B cell (primary cell): ENCODE measurements at regions not wholly inside any gene's neighbourhood (a gene's known extent, or its start where the extent isn't known, plus 50 kb on each side); places are given as distances from the start of the nearest gene placed in this dataset.

Experiments
- ATAC-seq: fragments of 200-7000 bp; cut with Tn5 transposase; one replicate; pipeline ENCODE4 v1.10.0; 2021; ENCODE audit warnings: low read depth, mild to moderate bottlenecking, moderate number of reproducible peaks, moderate library complexity
- CTCF ChIA-PET: fragments of 350-600 bp; sonication (Branson Sonifier 250); formaldehyde crosslinking; loops from one replicate; lab custom pipeline; 2021; ENCODE audit warnings: antibody characterized with exemption, inconsistent platforms; lab: Charles Lee
- POLR2A ChIA-PET: fragments of 350-600 bp; sonication (Branson Sonifier 250); formaldehyde crosslinking; loops from one replicate; lab custom pipeline; 2021; ENCODE audit warnings: antibody characterized with exemption; lab: Charles Lee
- DNase-seq: peaks from one replicate; pipeline ENCODE4 v3.0.0; 2013
- H2AFZ ChIP-seq: 2 replicates; pipeline ENCODE4 v1.6.1; 2012; ENCODE audit warnings: mild to moderate bottlenecking, low read depth, low read length; ENCODE audit not compliant: insufficient read depth, poor library complexity, severe bottlenecking
- H3K27ac ChIP-seq, 2 donors: 1 replicate in 1 of 2; 2 replicates in 1 of 2; pipeline ENCODE4 v1.5.1; 2012 to 2013; ENCODE audit warnings: low read length in 2 of 2, mild to moderate bottlenecking in 2 of 2, moderate library complexity in 1 of 2
- H3K27me3 ChIP-seq, 4 experiments: fragments of 200-600 bp in 1 of 4; sonication (generic) in 1 of 4; replicated peaks in 1 of 4; 1 replicate in 2 of 4; 2 replicates in 2 of 4; pipeline versions ENCODE4 v1.6.1 to v1.7.0; 2013 to 2016; ENCODE audit warnings: low read length in 3 of 4, mild to moderate bottlenecking in 2 of 4, mixed read lengths in 1 of 4, moderate library complexity in 1 of 4; ENCODE audit not compliant: insufficient read depth in 4 of 4, control insufficient read depth in 3 of 4; ENCODE audit errors: control extremely low read depth in 1 of 4
- H3K36me3 ChIP-seq, 2 experiments: replicated peaks in 1 of 2; 1 replicate in 1 of 2; 2 replicates in 1 of 2; pipeline versions ENCODE4 v1.6.1 to v1.7.1; 2013; ENCODE audit warnings: low read length in 1 of 2; ENCODE audit not compliant: insufficient read depth in 2 of 2, control insufficient read depth in 1 of 2; ENCODE audit errors: control extremely low read depth in 1 of 2, extremely low read depth in 1 of 2
- H3K4me1 ChIP-seq, 2 donors: fragments of 200-600 bp in 1 of 2; sonication (generic) in 1 of 2; 1 replicate in 1 of 2; 2 replicates in 1 of 2; pipeline versions ENCODE4 v1.5.1 to v1.6.1; 2013 to 2017; ENCODE audit warnings: low read length in 2 of 2; ENCODE audit not compliant: control insufficient read depth in 2 of 2, insufficient read depth in 2 of 2
- H3K4me2 ChIP-seq: replicated peaks from 2 replicates; pipeline ENCODE3; 2012; ENCODE audit warnings: mild to moderate bottlenecking, low read depth, low read length; ENCODE audit not compliant: poor library complexity, severe bottlenecking
- H3K4me3 ChIP-seq, 5 experiments: fragments of 200-600 bp in 1 of 5; sonication (generic) in 1 of 5; 1 replicate in 3 of 5; 2 replicates in 2 of 5; pipeline versions ENCODE4 v1.5.1 to v1.7.0; 2011 to 2016; ENCODE audit warnings: low read length in 4 of 5, mild to moderate bottlenecking in 4 of 5, low read depth in 2 of 5, control low read depth in 1 of 5, moderate library complexity in 1 of 5; ENCODE audit not compliant: insufficient read depth in 1 of 5; ENCODE audit errors: control extremely low read depth in 1 of 5, extremely low read depth in 1 of 5
- H3K79me2 ChIP-seq: fragments of 200-600 bp; sonication (generic); one replicate; pipeline ENCODE4 v1.6.0; 2016; ENCODE audit warnings: low read length; ENCODE audit not compliant: control insufficient read depth, insufficient read depth
- H3K9ac ChIP-seq: fragments of 200-600 bp; sonication (generic); 2 replicates; pipeline ENCODE4 v1.6.1; 2017; ENCODE audit warnings: mild to moderate bottlenecking, low read length, moderate library complexity
- H3K9me3 ChIP-seq, 3 donors: one replicate each; pipeline versions ENCODE4 v1.6.1 to v1.7.1; 2013; ENCODE audit warnings: low read length in 2 of 3; ENCODE audit not compliant: control insufficient read depth in 2 of 3, insufficient read depth in 1 of 3; ENCODE audit errors: control extremely low read depth in 1 of 3
- H4K20me1 ChIP-seq: 2 replicates; pipeline ENCODE4 v1.6.0; 2012; ENCODE audit warnings: mild to moderate bottlenecking, low read length; ENCODE audit not compliant: insufficient read depth, control insufficient read depth, poor library complexity, severe bottlenecking
- H3K27ac Mint-ChIP-seq: one replicate; pipeline ENCODE4 v1.8.0; 2021; ENCODE audit warnings: mixed read lengths
- H3K27me3 Mint-ChIP-seq: one replicate; pipeline ENCODE4 v1.8.0; 2021; ENCODE audit warnings: mixed read lengths
- H3K4me1 Mint-ChIP-seq: one replicate; pipeline ENCODE4 v1.8.0; 2021; ENCODE audit warnings: mixed read lengths
- H3K4me3 Mint-ChIP-seq: one replicate; pipeline ENCODE4 v1.8.0; 2021; ENCODE audit warnings: mixed read lengths
- H3K9me3 Mint-ChIP-seq: one replicate; pipeline ENCODE4 v1.8.0; 2022; ENCODE audit warnings: mixed read lengths; ENCODE audit not compliant: insufficient read depth
- CTCF ChIP-seq: fragments of 200-600 bp; IDR thresholded peaks from one replicate; pipeline ENCODE4 v1.8.0; 2022; ENCODE audit warnings: antibody characterized with exemption, mild to moderate bottlenecking
- EZH2 ChIP-seq: IDR thresholded peaks from 2 replicates; pipeline ENCODE4 v1.6.1; 2012; ENCODE audit warnings: borderline replicate concordance, low read depth, mild to moderate bottlenecking, moderate library complexity, low read length; ENCODE audit not compliant: insufficient read depth, poor library complexity, severe bottlenecking
- WGBS: methylation state at CpG from one replicate; pipeline ENCODE4 v1.1.5; 2013; ENCODE audit warnings: missing lambda C conversion rate; ENCODE audit not compliant: insufficient coverage; 5-methylcytosine and 5-hydroxymethylcytosine counted together
- intact Hi-C: fragments of 100-400 bp; cut with micrococcal nuclease; formaldehyde crosslinking; loops from one replicate; pipeline ENCODE4 v1.10.0; 2022

DNA sequence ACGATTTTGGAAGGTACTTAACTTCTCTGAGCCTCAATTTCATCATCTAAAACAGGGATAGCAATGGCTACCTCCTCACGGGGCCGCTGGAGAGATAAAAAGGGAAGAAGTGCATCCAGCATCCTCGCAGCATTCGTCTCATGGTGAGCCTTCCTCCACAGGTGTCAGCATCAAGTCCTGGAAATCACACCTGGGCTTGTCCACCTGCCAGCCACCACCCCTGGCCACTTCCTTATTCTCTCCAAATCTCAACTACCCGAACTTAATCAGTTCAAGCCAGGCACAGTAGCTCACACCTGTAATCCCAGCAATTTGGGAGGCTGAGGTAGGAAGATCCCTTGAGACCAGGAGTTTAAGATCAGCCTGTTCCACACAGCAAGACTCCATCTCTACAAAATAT, 234.5 kb downstream of the LY86 start:
- no peaks in the 10 kb centered on the region for H4K20me1 ChIP-seq
- TF ChIP-seq CTCF (no peak), EZH2 (no peak)
- peaks cover 16 to 24% of the 10 kb centered on the region in 2 donors for H3K4me1 ChIP-seq
- Mint-ChIP-seq H3K4me3 (no peak overlapping the region), H3K4me1 (peaks cover 22% of the 10 kb centered on the region), H3K27me3 (peaks cover 6% of the 10 kb centered on the region), H3K27ac (no peak overlapping the region), H3K9me3 (no peaks in the 10 kb centered on the region)
- no peak overlapping the region for H2AFZ ChIP-seq
- intact Hi-C loops = no loop called here
- H3K4me3 ChIP-seq = no peak overlapping the region
- H3K9ac ChIP-seq = no peak overlapping the region
- ATAC-seq (no peak), DNase-seq (no peak)
- 21% methylated on average over 2 of the region's 6 CpGs for WGBS
- H3K27ac ChIP-seq = no peak overlapping the region
- H3K27me3 ChIP-seq = peaks cover 0 to 2% (median 0%) of the 10 kb centered on the region in 4 experiments
- no peaks in the 10 kb centered on the region for H3K79me2 ChIP-seq
- CTCF ChIA-PET = no interaction called here
- H3K36me3 ChIP-seq = no peaks in the 10 kb centered on the region
- no peaks in the 10 kb centered on the region for H3K9me3 ChIP-seq
- POLR2A ChIA-PET = no interaction called here
- H3K4me2 ChIP-seq = no peak overlapping the region

- no peak overlapping the region for H3K4me3 ChIP-seq
- no peaks in the 10 kb centered on the region for H3K9me3 ChIP-seq
- CTCF ChIA-PET = no interaction called here
- Mint-ChIP-seq H3K4me1 (peaks cover 22% of the 10 kb centered on the region), H3K27me3 (peaks cover 6% of the 10 kb centered on the region), H3K27ac (no peak overlapping the region), H3K9me3 (no peaks in the 10 kb centered on the region), H3K4me3 (no peak overlapping the region)
- peaks cover 0 to 2% (median 0%) of the 10 kb centered on the region in 4 experiments for H3K27me3 ChIP-seq
- peaks cover 16 to 24% of the 10 kb centered on the region in 2 donors for H3K4me1 ChIP-seq
- POLR2A ChIA-PET = interaction anchor here (0.6 kb wide), 1 partner anchor 33 kb away, joined by 7 read pairs; no protein-coding TSS in a partner anchor
- no peaks in the 10 kb centered on the region for H4K20me1 ChIP-seq
- no peak overlapping the region for H2AFZ ChIP-seq
- intact Hi-C loops = no loop called here
- no peak overlapping the region for H3K9ac ChIP-seq
- DNase-seq (no peak), ATAC-seq (peak; percentile 35)
- no peaks in the 10 kb centered on the region for H3K79me2 ChIP-seq
- H3K27ac ChIP-seq = no peak overlapping the region
- WGBS = 95% methylated on average over 4 of the region's 5 CpGs
- H3K4me2 ChIP-seq = no peak overlapping the region
- no peaks in the 10 kb centered on the region for H3K36me3 ChIP-seq
- TF ChIP-seq CTCF = no peak
- no peak for TF ChIP-seq EZH2
These were observed 235.2 kb downstream of the LY86 start for GRCh38 chr6:6823568-6824224.
